HEK293 (cell line): ENCODE measurements at regions not wholly inside any gene's neighbourhood (a gene's known extent, or its start where the extent isn't known, plus 50 kb on each side); places are given as distances from the start of the nearest gene placed in this dataset.

Source experiments
- CTCF ChIA-PET: fragments of 350-600 bp; formaldehyde crosslinking; extraction: SDS; loops from one replicate; lab custom pipeline; 2021; ENCODE audit warnings: antibody characterized with exemption; lab: Yijun Ruan, JAX
- POLR2A ChIA-PET: fragments of 300-600 bp; formaldehyde crosslinking; extraction: SDS; loops from one replicate; lab custom pipeline; 2020; ENCODE audit warnings: antibody characterized with exemption, inconsistent platforms; lab: Yijun Ruan, JAX
- H3K27ac ChIP-seq: fragments of 200-500 bp; sonication (Bioruptor generic); 2 replicates; pipeline ENCODE4 v1.5.1; 2014; ENCODE audit warnings: low read depth, low read length, control low read depth, inconsistent platforms; ENCODE audit errors: extremely low read depth
- H3K36me3 ChIP-seq, 2 experiments: fragments of 200-500 bp in 1 of 2; sonication (Bioruptor generic) in 1 of 2; 1 replicate in 1 of 2; 2 replicates in 1 of 2; pipeline ENCODE4 v1.5.1; 2014 to 2017; ENCODE audit warnings: inconsistent platforms in 2 of 2, low read length in 2 of 2; ENCODE audit not compliant: control insufficient read depth in 2 of 2, insufficient read depth in 1 of 2
- H3K4me1 ChIP-seq: fragments of 200-500 bp; sonication (Bioruptor generic); 2 replicates; pipeline ENCODE4 v1.5.1; 2014; ENCODE audit warnings: mild to moderate bottlenecking, low read length, inconsistent platforms; ENCODE audit not compliant: control insufficient read depth, insufficient read depth
- H3K4me3 ChIP-seq: 2 replicates; pipeline ENCODE4 v1.5.1; 2011; ENCODE audit warnings: low read depth, mild to moderate bottlenecking, control low read depth, low read length, moderate library complexity
- H3K9me3 ChIP-seq: fragments of 200-500 bp; sonication (Bioruptor generic); 2 replicates; pipeline ENCODE4 v1.5.1; 2014; ENCODE audit warnings: low read depth, low read length, inconsistent platforms; ENCODE audit not compliant: control insufficient read depth, insufficient read depth
- BCL11B ChIP-seq: fragments of 450-650 bp; formaldehyde crosslinking; IDR thresholded peaks from 2 replicates; pipeline ENCODE4 v1.5.1; 2016; ENCODE audit warnings: low read depth, missing biosample characterization, missing genetic modification characterization
- GLI2 ChIP-seq: fragments of 450-650 bp; formaldehyde crosslinking; IDR thresholded peaks from 2 replicates; pipeline ENCODE4; 2017; ENCODE audit warnings: missing biosample characterization, missing genetic modification characterization, low read depth, borderline replicate concordance
- MZF1 ChIP-seq: fragments of 450-650 bp; formaldehyde crosslinking; IDR thresholded peaks from 2 replicates; pipeline ENCODE4 v1.5.1; 2017; ENCODE audit warnings: missing biosample characterization, missing genetic modification characterization, borderline replicate concordance
- OVOL3 ChIP-seq: fragments of 450-650 bp; formaldehyde crosslinking; IDR thresholded peaks from 2 replicates; pipeline ENCODE4 v1.5.1; 2016; ENCODE audit warnings: missing biosample characterization, missing genetic modification characterization
- ZNF114 ChIP-seq: fragments of 450-650 bp; formaldehyde crosslinking; IDR thresholded peaks from 2 replicates; pipeline ENCODE4 v1.5.0; 2017; ENCODE audit warnings: missing biosample characterization, missing genetic modification characterization
- ZNF146 ChIP-seq: fragments of 450-650 bp; formaldehyde crosslinking; IDR thresholded peaks from 2 replicates; pipeline ENCODE4 v1.5.1; 2016; ENCODE audit warnings: missing biosample characterization, missing genetic modification characterization
- ZNF169 ChIP-seq: fragments of 450-650 bp; formaldehyde crosslinking; IDR thresholded peaks from 2 replicates; pipeline ENCODE4 v1.5.1; 2016; ENCODE audit warnings: missing biosample characterization, missing genetic modification characterization
- ZNF214 ChIP-seq: fragments of 450-650 bp; formaldehyde crosslinking; IDR thresholded peaks from 2 replicates; pipeline ENCODE4 v1.5.1; 2017; ENCODE audit warnings: missing biosample characterization, mild to moderate bottlenecking, missing genetic modification characterization, borderline replicate concordance
- ZNF23 ChIP-seq: fragments of 450-650 bp; formaldehyde crosslinking; IDR thresholded peaks from 2 replicates; pipeline ENCODE4 v1.5.1; 2016; ENCODE audit warnings: missing biosample characterization, missing genetic modification characterization, borderline replicate concordance
- ZNF324 ChIP-seq: fragments of 450-650 bp; formaldehyde crosslinking; IDR thresholded peaks from 2 replicates; pipeline ENCODE4 v1.5.1; 2016; ENCODE audit warnings: missing biosample characterization, missing genetic modification characterization
- ZNF423 ChIP-seq: fragments of 450-650 bp; formaldehyde crosslinking; IDR thresholded peaks from 2 replicates; pipeline ENCODE4 v1.5.1; 2016; ENCODE audit warnings: missing biosample characterization, missing genetic modification characterization
- ZNF426 ChIP-seq: fragments of 450-650 bp; formaldehyde crosslinking; IDR thresholded peaks from 2 replicates; pipeline ENCODE4 v1.5.1; 2017; ENCODE audit warnings: missing biosample characterization, missing genetic modification characterization, mild to moderate bottlenecking, inconsistent platforms, moderate library complexity
- ZNF544 ChIP-seq: fragments of 450-650 bp; formaldehyde crosslinking; IDR thresholded peaks from 2 replicates; pipeline ENCODE4 v1.5.0; 2017; ENCODE audit warnings: missing biosample characterization, missing genetic modification characterization
- ZNF571 ChIP-seq: fragments of 450-650 bp; formaldehyde crosslinking; IDR thresholded peaks from 2 replicates; pipeline ENCODE4 v1.5.0; 2017; ENCODE audit warnings: missing biosample characterization, missing genetic modification characterization
- ZNF624 ChIP-seq: fragments of 450-650 bp; formaldehyde crosslinking; IDR thresholded peaks from 2 replicates; pipeline ENCODE4 v1.5.1; 2017; ENCODE audit warnings: missing biosample characterization, missing genetic modification characterization
- ZNF701 ChIP-seq: fragments of 450-650 bp; formaldehyde crosslinking; IDR thresholded peaks from 2 replicates; pipeline ENCODE4 v1.5.1; 2016; ENCODE audit warnings: missing biosample characterization, missing genetic modification characterization
- ZSCAN5A ChIP-seq: fragments of 450-650 bp; formaldehyde crosslinking; IDR thresholded peaks from 2 replicates; pipeline ENCODE4 v1.5.1; 2016; ENCODE audit warnings: missing biosample characterization, missing genetic modification characterization
- ZXDB ChIP-seq: fragments of 450-650 bp; formaldehyde crosslinking; IDR thresholded peaks from 2 replicates; pipeline ENCODE4 v1.5.1; 2016; ENCODE audit warnings: missing biosample characterization, missing genetic modification characterization
- TF ChIP-seq, protein P1 (sequence below): fragments of 450-650 bp; formaldehyde crosslinking; conservative IDR thresholded peaks from 2 replicates; pipeline ENCODE4 v1.5.1; 2016; ENCODE audit warnings: low read depth, missing biosample characterization, missing genetic modification characterization
- TF ChIP-seq, protein P2 (sequence below): fragments of 450-650 bp; formaldehyde crosslinking; IDR thresholded peaks from 2 replicates; pipeline ENCODE4 v1.5.1; 2016; ENCODE audit warnings: missing biosample characterization, missing genetic modification characterization
- TF ChIP-seq, protein P3 (sequence below): IDR thresholded peaks from 2 replicates; pipeline ENCODE4 v1.6.1; 2011; ENCODE audit warnings: mild to moderate bottlenecking, low read depth, low read length, borderline replicate concordance

DNA sequence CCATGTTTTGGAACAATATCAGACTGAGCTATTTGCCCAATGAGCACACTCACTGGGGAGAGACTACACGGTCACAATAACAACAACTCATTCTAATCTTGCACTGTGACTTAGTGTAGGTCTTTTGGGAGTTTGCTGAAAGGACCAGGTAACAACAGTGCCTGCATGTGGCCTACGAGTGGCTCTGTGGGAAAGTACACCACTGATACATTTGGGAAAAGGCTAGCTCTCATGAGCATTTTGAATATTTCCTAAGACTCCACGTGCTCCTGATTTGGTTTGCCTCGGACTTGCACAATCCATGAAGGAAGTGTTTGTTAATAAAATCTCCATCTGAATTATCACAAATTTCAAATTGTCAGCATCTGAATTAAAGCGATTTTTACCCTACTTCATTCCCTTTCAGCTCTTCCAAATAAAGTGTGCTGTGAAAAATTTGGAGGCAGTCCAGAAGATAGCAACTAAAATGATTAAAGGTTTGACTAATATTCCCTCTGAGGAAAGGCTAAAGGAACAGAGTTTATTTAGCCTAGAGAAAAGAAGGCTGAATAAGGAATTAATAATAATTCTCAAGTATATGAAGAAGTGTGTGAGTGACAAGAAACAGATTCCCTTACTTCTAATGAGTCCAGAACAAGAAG lies 406.4 kb downstream of the PPARGC1A start (continued):
- TF ChIP-seq, protein P1, sequence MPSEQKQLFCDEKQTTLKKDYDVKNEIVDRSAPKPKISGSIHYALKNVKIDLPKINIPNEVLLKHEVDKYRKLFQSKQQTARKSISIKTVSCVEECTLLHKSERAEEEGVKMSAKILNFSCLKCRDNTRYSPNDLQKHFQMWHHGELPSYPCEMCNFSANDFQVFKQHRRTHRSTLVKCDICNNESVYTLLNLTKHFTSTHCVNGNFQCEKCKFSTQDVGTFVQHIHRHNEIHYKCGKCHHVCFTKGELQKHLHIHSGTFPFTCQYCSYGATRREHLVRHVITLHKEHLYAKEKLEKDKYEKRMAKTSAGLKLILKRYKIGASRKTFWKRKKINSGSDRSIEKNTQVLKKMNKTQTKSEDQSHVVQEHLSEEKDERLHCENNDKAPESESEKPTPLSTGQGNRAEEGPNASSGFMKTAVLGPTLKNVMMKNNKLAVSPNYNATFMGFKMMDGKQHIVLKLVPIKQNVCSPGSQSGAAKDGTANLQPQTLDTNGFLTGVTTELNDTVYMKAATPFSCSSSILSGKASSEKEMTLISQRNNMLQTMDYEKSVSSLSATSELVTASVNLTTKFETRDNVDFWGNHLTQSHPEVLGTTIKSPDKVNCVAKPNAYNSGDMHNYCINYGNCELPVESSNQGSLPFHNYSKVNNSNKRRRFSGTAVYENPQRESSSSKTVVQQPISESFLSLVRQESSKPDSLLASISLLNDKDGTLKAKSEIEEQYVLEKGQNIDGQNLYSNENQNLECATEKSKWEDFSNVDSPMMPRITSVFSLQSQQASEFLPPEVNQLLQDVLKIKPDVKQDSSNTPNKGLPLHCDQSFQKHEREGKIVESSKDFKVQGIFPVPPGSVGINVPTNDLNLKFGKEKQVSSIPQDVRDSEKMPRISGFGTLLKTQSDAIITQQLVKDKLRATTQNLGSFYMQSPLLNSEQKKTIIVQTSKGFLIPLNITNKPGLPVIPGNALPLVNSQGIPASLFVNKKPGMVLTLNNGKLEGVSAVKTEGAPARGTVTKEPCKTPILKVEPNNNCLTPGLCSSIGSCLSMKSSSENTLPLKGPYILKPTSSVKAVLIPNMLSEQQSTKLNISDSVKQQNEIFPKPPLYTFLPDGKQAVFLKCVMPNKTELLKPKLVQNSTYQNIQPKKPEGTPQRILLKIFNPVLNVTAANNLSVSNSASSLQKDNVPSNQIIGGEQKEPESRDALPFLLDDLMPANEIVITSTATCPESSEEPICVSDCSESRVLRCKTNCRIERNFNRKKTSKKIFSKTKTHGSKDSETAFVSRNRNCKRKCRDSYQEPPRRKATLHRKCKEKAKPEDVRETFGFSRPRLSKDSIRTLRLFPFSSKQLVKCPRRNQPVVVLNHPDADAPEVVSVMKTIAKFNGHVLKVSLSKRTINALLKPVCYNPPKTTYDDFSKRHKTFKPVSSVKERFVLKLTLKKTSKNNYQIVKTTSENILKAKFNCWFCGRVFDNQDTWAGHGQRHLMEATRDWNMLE: no peak
- TF ChIP-seq, protein P2, sequence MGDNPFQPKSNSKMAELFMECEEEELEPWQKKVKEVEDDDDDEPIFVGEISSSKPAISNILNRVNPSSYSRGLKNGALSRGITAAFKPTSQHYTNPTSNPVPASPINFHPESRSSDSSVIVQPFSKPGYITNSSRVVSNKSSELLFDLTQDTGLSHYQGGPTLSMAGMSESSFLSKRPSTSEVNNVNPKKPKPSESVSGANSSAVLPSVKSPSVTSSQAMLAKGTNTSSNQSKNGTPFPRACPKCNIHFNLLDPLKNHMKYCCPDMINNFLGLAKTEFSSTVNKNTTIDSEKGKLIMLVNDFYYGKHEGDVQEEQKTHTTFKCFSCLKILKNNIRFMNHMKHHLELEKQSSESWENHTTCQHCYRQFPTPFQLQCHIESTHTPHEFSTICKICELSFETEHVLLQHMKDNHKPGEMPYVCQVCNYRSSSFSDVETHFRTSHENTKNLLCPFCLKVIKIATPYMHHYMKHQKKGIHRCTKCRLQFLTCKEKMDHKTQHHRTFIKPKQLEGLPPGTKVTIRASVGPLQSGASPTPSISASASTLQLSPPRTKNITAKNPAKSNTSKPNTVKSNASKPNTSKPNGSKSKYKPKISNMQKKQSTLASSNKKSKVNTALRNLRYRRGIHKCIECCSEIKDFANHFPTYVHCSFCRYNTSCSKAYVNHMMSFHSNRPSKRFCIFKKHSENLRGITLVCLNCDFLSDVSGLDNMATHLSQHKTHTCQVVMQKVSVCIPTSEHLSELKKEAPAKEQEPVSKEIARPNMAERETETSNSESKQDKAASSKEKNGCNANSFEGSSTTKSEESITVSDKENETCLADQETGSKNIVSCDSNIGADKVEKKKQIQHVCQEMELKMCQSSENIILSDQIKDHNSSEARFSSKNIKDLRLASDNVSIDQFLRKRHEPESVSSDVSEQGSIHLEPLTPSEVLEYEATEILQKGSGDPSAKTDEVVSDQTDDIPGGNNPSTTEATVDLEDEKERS: no peak
- TF ChIP-seq ZXDB (tag by site-specific recombination): no peak
- TF ChIP-seq OVOL3 (tag by site-specific recombination): no peak

DNA sequence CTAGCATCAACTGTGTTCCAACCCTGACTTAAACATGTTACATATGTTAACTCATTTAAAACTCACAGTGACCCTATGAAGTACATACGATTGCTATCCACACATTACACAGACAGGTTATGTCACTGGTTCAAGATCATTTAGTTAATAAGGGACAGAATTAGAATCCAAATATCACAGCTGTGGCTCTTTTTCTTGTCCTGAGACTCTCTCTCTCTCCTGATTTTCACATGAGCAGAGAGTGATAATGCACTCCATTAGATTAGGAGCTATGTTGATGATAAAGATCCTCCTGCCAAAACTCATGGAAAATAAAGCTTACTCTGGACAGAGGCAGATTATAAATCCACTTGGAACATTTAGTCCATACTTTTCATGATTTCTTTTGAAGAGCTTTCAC lies 408.3 kb downstream of the PPARGC1A start:
- TF ChIP-seq ZNF23 (tag by site-specific recombination) (no peak), ZNF214 (tag by site-specific recombination) (no peak), GLI2 (tag by site-specific recombination) (no peak), ZNF423 (tag by site-specific recombination) (no peak), ZNF324 (no peak), ZNF544 (no peak), ZNF701 (tag by site-specific recombination) (no peak), BCL11B (tag by site-specific recombination) (no peak), ZNF146 (tag by site-specific recombination) (no peak)
- TF ChIP-seq, protein P3, sequence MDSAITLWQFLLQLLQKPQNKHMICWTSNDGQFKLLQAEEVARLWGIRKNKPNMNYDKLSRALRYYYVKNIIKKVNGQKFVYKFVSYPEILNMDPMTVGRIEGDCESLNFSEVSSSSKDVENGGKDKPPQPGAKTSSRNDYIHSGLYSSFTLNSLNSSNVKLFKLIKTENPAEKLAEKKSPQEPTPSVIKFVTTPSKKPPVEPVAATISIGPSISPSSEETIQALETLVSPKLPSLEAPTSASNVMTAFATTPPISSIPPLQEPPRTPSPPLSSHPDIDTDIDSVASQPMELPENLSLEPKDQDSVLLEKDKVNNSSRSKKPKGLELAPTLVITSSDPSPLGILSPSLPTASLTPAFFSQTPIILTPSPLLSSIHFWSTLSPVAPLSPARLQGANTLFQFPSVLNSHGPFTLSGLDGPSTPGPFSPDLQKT: no peak
- Histone ChIP-seq H3K36me3 (no peaks in the 10 kb centered on the region), H3K4me1 (no peaks in the 10 kb centered on the region), H3K4me3 (no peak overlapping the region), H3K27ac (no peak overlapping the region), H3K9me3 (no peaks in the 10 kb centered on the region)
- ChIA-PET POLR2A (no interaction called here), CTCF (interaction anchor here (0.5 kb wide), 1 partner anchor 34 kb away, joined by 3 read pairs; no protein-coding TSS in a partner anchor)

DNA sequence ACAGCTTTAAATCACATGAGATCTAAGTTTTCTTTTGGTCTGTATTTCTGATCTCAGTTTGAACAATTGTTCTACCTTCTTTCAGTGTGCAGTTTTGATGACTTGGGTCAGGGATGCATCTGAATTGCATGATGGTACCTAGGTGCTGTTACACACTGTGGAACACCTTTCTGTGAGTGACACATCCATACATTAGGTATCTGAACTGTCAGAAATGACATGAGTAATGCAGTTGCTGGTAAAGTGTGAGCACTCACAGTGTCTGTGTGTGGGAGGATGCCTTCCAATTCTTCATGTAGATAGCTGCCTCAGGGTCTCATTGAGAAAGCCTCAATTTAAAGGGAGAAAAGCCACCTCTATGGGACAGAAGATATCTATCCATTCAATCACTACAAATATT lies 411.9 kb downstream of the PPARGC1A start:
- Histone ChIP-seq H3K27ac (no peak overlapping the region), H3K36me3 (no peaks in the 10 kb centered on the region), H3K4me1 (no peaks in the 10 kb centered on the region), H3K4me3 (no peak overlapping the region), H3K9me3 (no peaks in the 10 kb centered on the region)
- POLR2A ChIA-PET: no interaction called here
- CTCF ChIA-PET: interaction anchor here (0.6 kb wide), 1 partner anchor 27 kb away, joined by 3 read pairs; no protein-coding TSS in a partner anchor
- TF ChIP-seq ZNF624 (tag by site-specific recombination) (no peak), ZNF426 (tag by site-specific recombination) (no peak), ZNF169 (tag by site-specific recombination) (no peak), ZSCAN5A (no peak), ZNF114 (no peak), ZNF571 (no peak), MZF1 (no peak)
